ENCODE measurements at regions not wholly inside any gene's neighbourhood (a gene's known extent, or its start where the extent isn't known, plus 50 kb on each side); places are given as distances from the start of the nearest gene placed in this dataset.

- TF ChIP-seq POLR2A (IDR thresholded peaks at IDR 0.05) = no peak
- no peak for TF ChIP-seq CTCF (IDR thresholded peaks at IDR 0.05)
Measured at GRCh38 chr1:38310079-38310478, 263.5 kb upstream of the POU3F1 start.

Measured in adrenal gland (tissue), 5 donors.